ENCODE measurements at regions not wholly inside any gene's neighbourhood (a gene's known extent, or its start where the extent isn't known, plus 50 kb on each side); places are given as distances from the start of the nearest gene placed in this dataset.

DNA sequence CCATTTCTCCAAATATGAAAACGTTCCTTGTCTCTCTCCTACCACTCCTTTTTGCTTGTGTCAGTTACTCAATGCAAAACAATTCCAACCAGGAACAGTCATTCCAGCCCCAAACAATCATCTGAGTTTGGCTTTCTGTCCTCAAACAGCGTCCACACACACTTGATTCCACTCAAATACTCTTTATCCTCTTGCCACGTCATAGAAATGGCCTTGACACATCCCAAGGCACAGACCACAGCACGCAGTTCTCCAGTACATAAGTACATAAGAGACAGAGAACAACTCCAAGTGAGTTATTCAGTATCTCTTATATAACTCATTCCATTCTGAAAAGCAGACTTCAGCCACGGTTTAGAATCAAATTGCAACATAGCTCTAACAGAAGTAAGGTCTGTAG, 299.2 kb downstream of the RPS29 start:
- Mint-ChIP-seq H3K4me1 (no peaks in the 10 kb centered on the region), H3K4me3 (no peak overlapping the region), H3K27me3 (peaks cover 17% of the 10 kb centered on the region), H3K9me3 (ENCODE audit: insufficient read depth) (no peaks in the 10 kb centered on the region), H3K27ac (no peak overlapping the region)
- Histone ChIP-seq H3K79me2 (ENCODE audit: control insufficient read depth, insufficient read depth, low read length) (no peaks in the 10 kb centered on the region), H3K27me3 (replicated peaks in 1 of 4; ENCODE audit: control extremely low read depth in 1 of 4, control insufficient read depth in 3 of 4, insufficient read depth in 4 of 4, low read length in 3 of 4) (peaks cover 0 to 5% (median 0%) of the 10 kb centered on the region in 4 experiments), H3K36me3 (replicated peaks in 1 of 2; ENCODE audit: control extremely low read depth in 1 of 2, control insufficient read depth in 1 of 2, extremely low read depth in 1 of 2, insufficient read depth in 2 of 2, low read length in 1 of 2) (no peaks in the 10 kb centered on the region), H3K4me3 (ENCODE audit: control extremely low read depth in 1 of 5, extremely low read depth in 1 of 5, insufficient read depth in 1 of 5, low read depth in 2 of 5, low read length in 4 of 5) (no peak overlapping the region), H4K20me1 (ENCODE audit: control insufficient read depth, insufficient read depth, low read length, poor library complexity, severe bottlenecking) (no peaks in the 10 kb centered on the region), H2AFZ (ENCODE audit: insufficient read depth, low read depth, low read length, poor library complexity, severe bottlenecking) (no peak overlapping the region), H3K4me1 (ENCODE audit: control insufficient read depth in 2 of 2, insufficient read depth in 2 of 2, low read length in 2 of 2) (no peaks in the 10 kb centered on the region), H3K27ac (ENCODE audit: low read length in 2 of 2) (no peak overlapping the region), H3K4me2 (replicated peaks; ENCODE audit: low read depth, low read length, poor library complexity, severe bottlenecking) (no peak overlapping the region), H3K9ac (ENCODE audit: low read length) (no peak overlapping the region), H3K9me3 (ENCODE audit: control extremely low read depth in 1 of 3, control insufficient read depth in 2 of 3, insufficient read depth in 1 of 3, low read length in 2 of 3) (no peaks in the 10 kb centered on the region)
- ATAC-seq (ENCODE audit: low read depth): no peak
- 61% methylated on average over 3 of the region's 5 CpGs for WGBS (ENCODE audit: insufficient coverage)
- POLR2A ChIA-PET: no interaction called here
- no peak for DNase-seq
- CTCF ChIA-PET: no interaction called here
- no peak for TF ChIP-seq EZH2 (IDR thresholded peaks at IDR 0.05; ENCODE audit: borderline replicate concordance, insufficient read depth, low read depth, low read length, poor library complexity, severe bottlenecking)
- TF ChIP-seq, protein P1, sequence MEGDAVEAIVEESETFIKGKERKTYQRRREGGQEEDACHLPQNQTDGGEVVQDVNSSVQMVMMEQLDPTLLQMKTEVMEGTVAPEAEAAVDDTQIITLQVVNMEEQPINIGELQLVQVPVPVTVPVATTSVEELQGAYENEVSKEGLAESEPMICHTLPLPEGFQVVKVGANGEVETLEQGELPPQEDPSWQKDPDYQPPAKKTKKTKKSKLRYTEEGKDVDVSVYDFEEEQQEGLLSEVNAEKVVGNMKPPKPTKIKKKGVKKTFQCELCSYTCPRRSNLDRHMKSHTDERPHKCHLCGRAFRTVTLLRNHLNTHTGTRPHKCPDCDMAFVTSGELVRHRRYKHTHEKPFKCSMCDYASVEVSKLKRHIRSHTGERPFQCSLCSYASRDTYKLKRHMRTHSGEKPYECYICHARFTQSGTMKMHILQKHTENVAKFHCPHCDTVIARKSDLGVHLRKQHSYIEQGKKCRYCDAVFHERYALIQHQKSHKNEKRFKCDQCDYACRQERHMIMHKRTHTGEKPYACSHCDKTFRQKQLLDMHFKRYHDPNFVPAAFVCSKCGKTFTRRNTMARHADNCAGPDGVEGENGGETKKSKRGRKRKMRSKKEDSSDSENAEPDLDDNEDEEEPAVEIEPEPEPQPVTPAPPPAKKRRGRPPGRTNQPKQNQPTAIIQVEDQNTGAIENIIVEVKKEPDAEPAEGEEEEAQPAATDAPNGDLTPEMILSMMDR (IDR thresholded peaks at IDR 0.05): no peak
- intact Hi-C loops (cut with micrococcal nuclease): no loop called here

GRCh38 chr14:49286257-49286983, 299.8 kb downstream of the RPS29 start:
- no peak for DNase-seq
- Histone ChIP-seq H3K27ac (ENCODE audit: low read length in 2 of 2) (no peak overlapping the region), H3K4me2 (replicated peaks; ENCODE audit: low read depth, low read length, poor library complexity, severe bottlenecking) (no peak overlapping the region), H3K9ac (ENCODE audit: low read length) (no peak overlapping the region), H3K79me2 (ENCODE audit: control insufficient read depth, insufficient read depth, low read length) (no peaks in the 10 kb centered on the region), H3K4me1 (ENCODE audit: control insufficient read depth in 2 of 2, insufficient read depth in 2 of 2, low read length in 2 of 2) (no peaks in the 10 kb centered on the region), H3K4me3 (ENCODE audit: control extremely low read depth in 1 of 5, extremely low read depth in 1 of 5, insufficient read depth in 1 of 5, low read depth in 2 of 5, low read length in 4 of 5) (no peak overlapping the region), H4K20me1 (ENCODE audit: control insufficient read depth, insufficient read depth, low read length, poor library complexity, severe bottlenecking) (no peaks in the 10 kb centered on the region), H2AFZ (ENCODE audit: insufficient read depth, low read depth, low read length, poor library complexity, severe bottlenecking) (no peak overlapping the region), H3K36me3 (replicated peaks in 1 of 2; ENCODE audit: control extremely low read depth in 1 of 2, control insufficient read depth in 1 of 2, extremely low read depth in 1 of 2, insufficient read depth in 2 of 2, low read length in 1 of 2) (no peaks in the 10 kb centered on the region), H3K27me3 (replicated peaks in 1 of 4; ENCODE audit: control extremely low read depth in 1 of 4, control insufficient read depth in 3 of 4, insufficient read depth in 4 of 4, low read length in 3 of 4) (peaks cover 0 to 5% (median 0%) of the 10 kb centered on the region in 4 experiments), H3K9me3 (ENCODE audit: control extremely low read depth in 1 of 3, control insufficient read depth in 2 of 3, insufficient read depth in 1 of 3, low read length in 2 of 3) (no peaks in the 10 kb centered on the region)
- H3K27me3 Mint-ChIP-seq: peaks cover 17% of the 10 kb centered on the region
- ATAC-seq (ENCODE audit: low read depth): no peak
- H3K9me3 Mint-ChIP-seq (ENCODE audit: insufficient read depth): no peaks in the 10 kb centered on the region
- intact Hi-C loops (cut with micrococcal nuclease): no loop called here
- no peaks in the 10 kb centered on the region for H3K4me1 Mint-ChIP-seq
- no CpG with 5 or more reads among the region's 1 CpG for WGBS (ENCODE audit: insufficient coverage)
- CTCF ChIA-PET: no interaction called here
- POLR2A ChIA-PET: no interaction called here
- no peak overlapping the region for H3K4me3 Mint-ChIP-seq
- TF ChIP-seq, protein P1 (IDR thresholded peaks at IDR 0.05): no peak
- TF ChIP-seq EZH2 (IDR thresholded peaks at IDR 0.05; ENCODE audit: borderline replicate concordance, insufficient read depth, low read depth, low read length, poor library complexity, severe bottlenecking): no peak
- no peak overlapping the region for H3K27ac Mint-ChIP-seq
